ENCODE measurements at regions not wholly inside any gene's neighbourhood (a gene's known extent, or its start where the extent isn't known, plus 50 kb on each side); places are given as distances from the start of the nearest gene placed in this dataset.
"Not testable (repeated sequence)": the region's sequence is repeated elsewhere in the genome, so short reads cannot be mapped to it uniquely, and the experiment has no call there.

GRCh38 chr2:91974401-91975129 lies 2896.7 kb upstream of the TEKT4 start:
- ATAC-seq (ENCODE audit: low FRiP score in 2 of 2): no peak
- Histone ChIP-seq H3K4me3 (no peak overlapping the region), H3K36me3 (no peaks in the 10 kb centered on the region), H3K9me3 (peaks cover 0 to 4% (median 0%) of the 10 kb centered on the region in 4 donors), H3K27ac (no peak overlapping the region), H3K4me1 (no peaks in the 10 kb centered on the region), H3K27me3 (no peaks in the 10 kb centered on the region)
- TF ChIP-seq POLR2A (IDR thresholded peaks at IDR 0.05) (no peak), POLR2AphosphoS5 (IDR thresholded peaks at IDR 0.05) (no peak), EP300 (IDR thresholded peaks at IDR 0.05) (no peak)
- TF ChIP-seq, protein P1, sequence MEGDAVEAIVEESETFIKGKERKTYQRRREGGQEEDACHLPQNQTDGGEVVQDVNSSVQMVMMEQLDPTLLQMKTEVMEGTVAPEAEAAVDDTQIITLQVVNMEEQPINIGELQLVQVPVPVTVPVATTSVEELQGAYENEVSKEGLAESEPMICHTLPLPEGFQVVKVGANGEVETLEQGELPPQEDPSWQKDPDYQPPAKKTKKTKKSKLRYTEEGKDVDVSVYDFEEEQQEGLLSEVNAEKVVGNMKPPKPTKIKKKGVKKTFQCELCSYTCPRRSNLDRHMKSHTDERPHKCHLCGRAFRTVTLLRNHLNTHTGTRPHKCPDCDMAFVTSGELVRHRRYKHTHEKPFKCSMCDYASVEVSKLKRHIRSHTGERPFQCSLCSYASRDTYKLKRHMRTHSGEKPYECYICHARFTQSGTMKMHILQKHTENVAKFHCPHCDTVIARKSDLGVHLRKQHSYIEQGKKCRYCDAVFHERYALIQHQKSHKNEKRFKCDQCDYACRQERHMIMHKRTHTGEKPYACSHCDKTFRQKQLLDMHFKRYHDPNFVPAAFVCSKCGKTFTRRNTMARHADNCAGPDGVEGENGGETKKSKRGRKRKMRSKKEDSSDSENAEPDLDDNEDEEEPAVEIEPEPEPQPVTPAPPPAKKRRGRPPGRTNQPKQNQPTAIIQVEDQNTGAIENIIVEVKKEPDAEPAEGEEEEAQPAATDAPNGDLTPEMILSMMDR (IDR thresholded peaks at IDR 0.05): no peak
- peak in 1 of 2 donors; percentile 83 for DNase-seq
- WGBS, 2 donors: 49 to 59% methylated on average over 53 to 69 of the region's 80 CpGs

GRCh38 chr2:91975130-91975491 lies 2896.1 kb upstream of the TEKT4 start:
- 89 to 91% methylated on average over 11 to 18 of the region's 18 CpGs for WGBS, 2 donors
- TF ChIP-seq, protein P1 (IDR thresholded peaks at IDR 0.05): no peak
- TF ChIP-seq POLR2AphosphoS5 (IDR thresholded peaks at IDR 0.05): no peak
- no peak for TF ChIP-seq EP300 (IDR thresholded peaks at IDR 0.05)
- no peak for TF ChIP-seq POLR2A (IDR thresholded peaks at IDR 0.05)
- Histone ChIP-seq H3K27me3 (no peaks in the 10 kb centered on the region), H3K4me3 (no peak overlapping the region), H3K36me3 (no peaks in the 10 kb centered on the region), H3K4me1 (no peaks in the 10 kb centered on the region), H3K9me3 (peaks cover 0 to 4% (median 0%) of the 10 kb centered on the region in 4 donors), H3K27ac (no peak overlapping the region)
- ATAC-seq (ENCODE audit: low FRiP score in 2 of 2) (no peak), DNase-seq (no peak)

- H3K4me3 ChIP-seq; H3K9me3 ChIP-seq; H3K27ac ChIP-seq; H3K27me3 ChIP-seq; H3K36me3 ChIP-seq; H3K4me1 ChIP-seq; ATAC-seq (ENCODE audit: low FRiP score in 2 of 2): not testable (repeated sequence)
- peak in 1 of 2 donors; percentile 68 for DNase-seq
- WGBS, 2 donors: 81 to 93% methylated on average over 12 to 13 of the region's 13 CpGs
Measured at GRCh38 chr2:91981016-91981668, 2890.1 kb upstream of the TEKT4 start.

DNA sequence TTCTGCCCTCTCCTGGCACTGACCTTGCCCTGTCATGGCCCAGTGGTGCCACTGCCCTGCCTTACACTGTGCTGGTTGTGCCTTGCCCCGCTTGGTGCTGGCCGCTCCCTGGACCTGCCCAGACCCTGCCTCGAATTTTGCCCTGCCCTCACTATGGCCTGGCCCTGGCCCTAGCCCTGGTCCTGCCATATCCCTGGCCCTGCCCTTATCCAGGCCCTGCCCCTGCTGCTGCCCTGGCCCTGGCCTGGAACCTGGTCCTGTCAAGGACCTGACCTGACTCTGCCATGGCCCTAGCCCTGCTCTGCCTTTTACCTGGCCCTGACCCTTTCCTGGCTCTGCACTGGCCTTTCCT lies 2889.6 kb upstream of the TEKT4 start:
- not testable (repeated sequence) for H3K4me1 ChIP-seq; ATAC-seq (ENCODE audit: low FRiP score in 2 of 2); H3K36me3 ChIP-seq; H3K9me3 ChIP-seq; H3K27me3 ChIP-seq; H3K27ac ChIP-seq; H3K4me3 ChIP-seq
- 96 to 100% methylated on average over 3 of the region's 3 CpGs for WGBS, 2 donors
- peak in 1 of 2 donors; percentile 65 for DNase-seq

- not testable (repeated sequence) for H3K4me1 ChIP-seq; H3K9me3 ChIP-seq; H3K36me3 ChIP-seq; ATAC-seq (ENCODE audit: low FRiP score in 2 of 2); H3K27me3 ChIP-seq; H3K4me3 ChIP-seq; H3K27ac ChIP-seq
- 89% methylated on average over 7 of the region's 7 CpGs for WGBS, 2 donors
- DNase-seq: peak in 1 of 2 donors; percentile 62
Measured at GRCh38 chr2:91982217-91982616, 2889.0 kb upstream of the TEKT4 start.

DNA sequence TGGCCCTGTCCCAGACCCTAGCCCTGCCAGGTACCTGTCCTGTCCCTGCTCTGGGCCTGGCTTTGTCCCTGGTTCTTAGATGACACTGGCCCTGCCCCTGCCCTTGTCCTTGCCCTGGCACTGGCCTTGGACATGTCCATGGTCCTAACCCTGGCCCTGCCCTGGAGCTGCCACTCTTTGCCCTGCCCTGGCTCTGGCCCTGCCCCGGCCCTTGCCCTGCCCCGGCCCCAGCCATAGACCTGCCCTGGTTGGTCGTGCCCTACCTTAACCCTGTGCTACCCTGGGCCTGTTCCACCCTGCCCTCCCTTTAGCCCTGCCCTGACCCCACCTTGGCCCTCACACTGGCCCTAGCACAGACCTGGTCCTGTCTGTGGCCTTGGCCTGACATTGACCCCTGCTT lies 2888.0 kb upstream of the TEKT4 start:
- peak in 1 of 2 donors; percentile 66 for DNase-seq
- not testable (repeated sequence) for H3K27ac ChIP-seq; H3K27me3 ChIP-seq; ATAC-seq (ENCODE audit: low FRiP score in 2 of 2); H3K4me1 ChIP-seq; H3K4me3 ChIP-seq; H3K36me3 ChIP-seq; H3K9me3 ChIP-seq
- 88 to 89% methylated on average over 3 of the region's 3 CpGs for WGBS, 2 donors

- not testable (repeated sequence) for H3K27me3 ChIP-seq; H3K4me1 ChIP-seq; H3K9me3 ChIP-seq; H3K36me3 ChIP-seq; H3K27ac ChIP-seq; H3K4me3 ChIP-seq; ATAC-seq (ENCODE audit: low FRiP score in 2 of 2)
- 85 to 100% methylated on average over 2 of the region's 2 CpGs for WGBS, 2 donors
- peak in 1 of 2 donors; percentile 45 for DNase-seq
Measured at GRCh38 chr2:91983696-91984095, 2887.5 kb upstream of the TEKT4 start.

DNA sequence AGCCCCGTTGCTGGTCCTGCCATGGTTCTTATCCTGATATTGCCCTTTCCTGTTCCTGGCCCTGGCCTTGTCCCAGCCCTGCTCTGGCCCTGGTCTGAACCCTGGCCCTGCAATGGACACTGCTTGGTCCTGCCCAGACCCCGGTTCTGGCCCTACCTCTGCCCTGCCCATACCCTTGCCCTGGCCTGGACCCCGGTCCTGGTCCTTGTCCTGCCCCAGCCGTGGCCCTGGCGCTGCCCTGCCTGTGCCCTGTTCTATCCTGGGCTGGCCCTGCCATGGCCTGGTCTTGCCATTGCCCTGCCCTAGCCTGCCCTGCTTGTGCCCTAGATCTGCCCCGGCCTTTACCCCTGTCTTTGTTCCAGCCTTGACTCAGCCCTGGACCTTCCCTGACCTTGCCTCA lies 2887.1 kb upstream of the TEKT4 start:
- H3K27me3 ChIP-seq; H3K27ac ChIP-seq; H3K36me3 ChIP-seq; H3K4me3 ChIP-seq; ATAC-seq (ENCODE audit: low FRiP score in 2 of 2); H3K9me3 ChIP-seq; H3K4me1 ChIP-seq: not testable (repeated sequence)
- DNase-seq: peak in 1 of 2 donors; percentile 51
- WGBS, 2 donors: 83 to 87% methylated on average over 5 to 6 of the region's 6 CpGs

DNA sequence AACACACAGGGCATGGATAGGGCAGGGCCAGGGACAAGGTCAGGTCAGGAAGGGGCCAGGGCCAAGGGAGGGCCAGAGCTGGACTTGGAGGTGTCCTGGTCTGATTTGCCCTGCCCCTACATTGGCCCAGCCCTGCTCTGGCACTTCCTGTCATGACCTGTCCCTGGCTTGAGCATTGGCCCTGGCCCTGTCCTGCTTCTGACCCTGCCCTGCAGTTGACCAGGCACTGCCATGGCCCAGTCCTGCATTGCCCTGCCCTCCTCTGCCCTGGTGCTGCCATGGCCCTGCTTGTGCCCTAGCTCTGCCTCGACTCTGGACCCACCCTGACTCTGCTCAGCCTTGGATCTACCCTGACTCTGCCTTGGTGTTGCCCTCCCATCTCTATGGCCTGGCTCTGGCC lies 2885.7 kb upstream of the TEKT4 start:
- H3K4me1 ChIP-seq; H3K36me3 ChIP-seq; H3K27me3 ChIP-seq; H3K9me3 ChIP-seq; H3K4me3 ChIP-seq; ATAC-seq (ENCODE audit: low FRiP score in 2 of 2); H3K27ac ChIP-seq: not testable (repeated sequence)
- DNase-seq: peak in 1 of 2 donors; percentile 45
- WGBS, 2 donors: 67% methylated on average over 1 of the region's 1 CpG; no CpG with 5 or more reads in 1 of the 2 donors

GRCh38 chr2:91986893-91987292 lies 2884.3 kb upstream of the TEKT4 start:
- H3K27me3 ChIP-seq; H3K4me1 ChIP-seq; H3K36me3 ChIP-seq; ATAC-seq (ENCODE audit: low FRiP score in 2 of 2); H3K9me3 ChIP-seq; H3K27ac ChIP-seq; H3K4me3 ChIP-seq; DNase-seq: not testable (repeated sequence)
- WGBS, 2 donors: 49 to 50% methylated on average over 2 of the region's 2 CpGs

GRCh38 chr2:91988754-91989153 lies 2882.5 kb upstream of the TEKT4 start:
- not testable (repeated sequence) for H3K27me3 ChIP-seq; H3K36me3 ChIP-seq; ATAC-seq (ENCODE audit: low FRiP score in 2 of 2); H3K4me1 ChIP-seq; H3K27ac ChIP-seq; DNase-seq; H3K4me3 ChIP-seq; H3K9me3 ChIP-seq

All from upper lobe of left lung (tissue), 6 donors.